ENCODE measurements at regions not wholly inside any gene's neighbourhood (a gene's known extent, or its start where the extent isn't known, plus 50 kb on each side); places are given as distances from the start of the nearest gene placed in this dataset.

DNA sequence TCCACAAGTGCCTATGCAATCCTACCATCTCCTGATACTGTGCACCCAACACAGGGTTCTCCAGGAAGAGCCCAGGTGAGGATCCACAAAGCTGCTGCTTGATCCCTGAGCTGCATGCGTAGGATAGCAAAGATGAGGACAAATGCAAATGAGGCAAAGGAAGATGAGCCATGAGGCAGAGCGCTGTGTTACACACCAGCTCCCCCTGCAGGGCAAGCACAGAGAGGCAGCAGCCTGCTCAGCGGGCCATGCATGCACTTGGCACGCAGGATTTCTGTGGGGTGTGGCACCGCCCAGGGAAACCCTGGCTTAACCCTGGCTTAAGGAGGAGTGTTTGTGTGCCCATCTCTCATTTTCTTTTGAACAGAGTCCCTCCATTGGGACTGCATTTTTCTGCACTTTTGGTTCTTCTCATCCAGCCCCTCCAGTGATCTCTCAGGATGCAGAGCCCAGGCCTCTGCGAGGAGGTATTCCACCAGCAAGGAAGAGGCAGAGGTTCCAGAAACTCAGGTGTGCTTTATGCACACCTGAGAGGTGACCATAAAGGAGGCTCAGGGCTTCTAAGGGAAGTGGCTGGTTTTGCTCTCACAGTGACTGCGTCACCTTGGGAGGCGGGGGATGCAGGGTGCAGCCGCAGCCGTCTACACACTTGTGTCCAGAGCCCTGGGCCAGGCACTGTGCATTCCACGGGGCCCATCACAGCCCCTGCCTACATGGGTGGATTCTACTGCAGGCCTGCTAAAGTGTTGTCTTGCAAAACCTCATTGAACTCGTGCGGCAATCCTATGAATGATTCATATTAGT is 973.3 kb upstream of the TMEM132C start:
- in situ Hi-C loops (cut with MboI; ENCODE audit: low pct_unique_long_range_greater_than_20kb, low sequenced_read_pairs, unreplicated experiment) = no loop called here
- no peak for DNase-seq (ENCODE audit: low spot score)
- TF ChIP-seq, protein P1, sequence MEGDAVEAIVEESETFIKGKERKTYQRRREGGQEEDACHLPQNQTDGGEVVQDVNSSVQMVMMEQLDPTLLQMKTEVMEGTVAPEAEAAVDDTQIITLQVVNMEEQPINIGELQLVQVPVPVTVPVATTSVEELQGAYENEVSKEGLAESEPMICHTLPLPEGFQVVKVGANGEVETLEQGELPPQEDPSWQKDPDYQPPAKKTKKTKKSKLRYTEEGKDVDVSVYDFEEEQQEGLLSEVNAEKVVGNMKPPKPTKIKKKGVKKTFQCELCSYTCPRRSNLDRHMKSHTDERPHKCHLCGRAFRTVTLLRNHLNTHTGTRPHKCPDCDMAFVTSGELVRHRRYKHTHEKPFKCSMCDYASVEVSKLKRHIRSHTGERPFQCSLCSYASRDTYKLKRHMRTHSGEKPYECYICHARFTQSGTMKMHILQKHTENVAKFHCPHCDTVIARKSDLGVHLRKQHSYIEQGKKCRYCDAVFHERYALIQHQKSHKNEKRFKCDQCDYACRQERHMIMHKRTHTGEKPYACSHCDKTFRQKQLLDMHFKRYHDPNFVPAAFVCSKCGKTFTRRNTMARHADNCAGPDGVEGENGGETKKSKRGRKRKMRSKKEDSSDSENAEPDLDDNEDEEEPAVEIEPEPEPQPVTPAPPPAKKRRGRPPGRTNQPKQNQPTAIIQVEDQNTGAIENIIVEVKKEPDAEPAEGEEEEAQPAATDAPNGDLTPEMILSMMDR (IDR thresholded peaks at IDR 0.05; ENCODE audit: extremely low read depth, insufficient read depth, missing control alignments) = peak; percentile 48

DNA sequence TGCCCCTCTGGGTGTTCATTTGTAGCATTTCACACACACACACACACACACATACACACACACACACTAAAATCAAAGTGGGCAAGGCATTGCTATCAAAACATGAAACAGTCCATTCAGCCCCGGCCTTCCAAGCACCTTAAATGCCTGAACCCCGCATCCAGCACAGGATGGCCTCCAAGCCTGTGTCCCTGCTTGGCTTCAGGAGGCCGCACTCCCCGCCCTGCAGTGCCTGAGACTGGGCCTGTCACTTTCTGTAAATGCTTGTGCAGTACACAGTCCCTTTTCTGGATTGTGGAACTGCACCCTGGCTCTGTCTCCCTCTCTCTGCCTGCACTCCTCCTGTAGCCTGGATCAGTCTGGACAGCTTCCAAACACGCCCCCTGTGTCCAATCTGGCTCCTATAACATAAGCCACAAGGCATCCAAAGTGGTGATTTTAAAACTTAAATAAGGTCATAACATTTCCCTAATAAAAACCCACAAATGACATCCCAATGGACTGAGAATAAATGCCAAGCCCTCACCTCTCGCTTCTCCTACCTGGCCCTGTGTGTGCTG is 972.2 kb upstream of the TMEM132C start:
- in situ Hi-C loops (cut with MboI; ENCODE audit: low pct_unique_long_range_greater_than_20kb, low sequenced_read_pairs, unreplicated experiment) = no loop called here
- DNase-seq (ENCODE audit: low spot score) = no peak
- TF ChIP-seq, protein P1 (IDR thresholded peaks at IDR 0.05; ENCODE audit: extremely low read depth, insufficient read depth, missing control alignments) = no peak

DNA sequence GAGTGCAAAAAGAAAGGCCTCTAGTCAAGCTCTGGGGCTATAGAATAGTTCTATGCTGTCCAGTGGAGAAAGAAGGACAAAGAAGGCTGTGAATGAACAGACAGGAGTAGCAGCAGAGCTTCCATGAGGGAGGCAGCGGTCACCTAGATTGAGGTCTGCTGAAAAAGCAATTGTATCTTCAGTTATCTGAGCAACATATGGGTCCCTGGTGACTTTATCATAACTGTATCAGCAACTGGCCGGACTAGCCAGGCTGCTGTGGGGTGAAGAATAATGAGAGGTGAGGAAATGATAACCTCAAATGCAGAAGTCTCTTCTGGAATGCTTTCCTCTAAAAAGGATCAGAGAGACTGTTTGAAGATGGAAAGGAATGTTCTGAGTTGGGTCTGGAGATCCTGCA is 971.3 kb upstream of the TMEM132C start:
- TF ChIP-seq, protein P1 (IDR thresholded peaks at IDR 0.05; ENCODE audit: extremely low read depth, insufficient read depth, missing control alignments) = no peak
- in situ Hi-C loops (cut with MboI; ENCODE audit: low pct_unique_long_range_greater_than_20kb, low sequenced_read_pairs, unreplicated experiment) = no loop called here
- DNase-seq (ENCODE audit: low spot score) = no peak

DNA sequence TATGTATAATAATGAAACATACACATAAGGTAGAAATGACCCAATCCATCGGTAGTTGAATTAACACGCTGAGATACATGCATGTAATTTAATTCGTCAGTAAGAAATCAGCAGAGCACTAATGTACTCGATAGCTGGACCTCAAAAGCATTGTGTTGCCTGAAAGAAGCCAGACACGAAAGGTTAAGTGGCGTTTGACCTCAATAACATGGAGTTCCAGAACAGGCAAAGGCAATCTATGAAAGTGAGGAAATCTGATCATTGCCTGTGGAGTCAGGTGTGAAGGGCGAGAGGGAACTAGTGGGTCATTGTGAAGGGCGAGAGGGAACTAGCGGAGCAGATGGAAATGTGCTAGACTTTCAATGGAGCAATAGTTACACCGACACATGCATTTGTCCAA is 970.4 kb upstream of the TMEM132C start:
- in situ Hi-C loops (cut with MboI; ENCODE audit: low pct_unique_long_range_greater_than_20kb, low sequenced_read_pairs, unreplicated experiment) = no loop called here
- no peak for DNase-seq (ENCODE audit: low spot score)
- TF ChIP-seq, protein P1 (IDR thresholded peaks at IDR 0.05; ENCODE audit: extremely low read depth, insufficient read depth, missing control alignments) = no peak

DNA sequence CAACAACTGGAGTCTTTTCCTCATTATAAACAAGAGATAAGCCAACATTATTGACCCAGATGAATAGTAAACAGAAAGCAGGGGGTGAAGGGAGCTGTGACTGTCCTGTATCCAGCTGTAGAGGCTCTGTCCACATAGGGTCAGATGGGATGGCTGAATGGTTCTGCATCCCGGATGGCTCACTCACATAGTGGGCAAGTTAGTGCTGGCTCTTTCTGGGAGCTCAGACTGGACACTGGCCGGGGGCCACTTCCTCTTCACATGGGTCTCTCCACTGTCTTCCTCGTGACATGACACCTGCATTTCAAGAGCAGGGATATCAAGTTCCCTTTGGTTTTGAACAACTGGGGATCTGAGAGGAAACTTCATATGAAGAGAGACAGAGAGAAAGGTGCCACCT is 969.6 kb upstream of the TMEM132C start:
- TF ChIP-seq, protein P1 (IDR thresholded peaks at IDR 0.05; ENCODE audit: extremely low read depth, insufficient read depth, missing control alignments) = no peak
- in situ Hi-C loops (cut with MboI; ENCODE audit: low pct_unique_long_range_greater_than_20kb, low sequenced_read_pairs, unreplicated experiment) = no loop called here

DNA sequence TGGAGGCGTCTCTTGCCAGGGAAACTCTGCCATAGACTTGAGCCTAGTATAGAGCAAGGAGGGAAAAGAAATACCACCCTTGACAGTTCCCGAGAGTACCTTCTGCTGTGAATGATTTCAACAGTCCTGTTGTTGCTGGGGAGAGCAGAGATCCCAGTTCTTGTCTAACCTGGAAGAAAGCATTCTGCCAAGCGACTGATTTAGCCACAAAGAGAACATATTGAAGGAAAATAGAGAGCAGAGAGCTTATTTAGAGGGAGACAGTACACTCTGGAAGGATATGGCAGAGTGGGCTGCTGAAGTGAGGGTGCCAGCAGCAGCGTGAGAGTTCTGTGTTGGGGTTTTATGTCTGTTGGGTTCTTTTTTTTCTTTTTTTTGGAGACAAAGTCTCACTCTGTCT is 966.9 kb upstream of the TMEM132C start:
- TF ChIP-seq, protein P1 (IDR thresholded peaks at IDR 0.05; ENCODE audit: extremely low read depth, insufficient read depth, missing control alignments) = no peak
- in situ Hi-C loops (cut with MboI; ENCODE audit: low pct_unique_long_range_greater_than_20kb, low sequenced_read_pairs, unreplicated experiment) = no loop called here

More for the DNA sequence above, 969.6 kb upstream of the TMEM132C start:
- DNase-seq (ENCODE audit: low spot score) = no peak

More for the DNA sequence above, 966.9 kb upstream of the TMEM132C start:
- DNase-seq (ENCODE audit: low spot score) = no peak

Data from GM13977 (cell line).